ENCODE measurements at regions not wholly inside any gene's neighbourhood (a gene's known extent, or its start where the extent isn't known, plus 50 kb on each side); places are given as distances from the start of the nearest gene placed in this dataset.

GRCh38 chr2:120594856-120595685 is 140.6 kb upstream of the GLI2 start:
- TF ChIP-seq GLI2 (tag by site-specific recombination; IDR thresholded peaks at IDR 0.05; ENCODE audit: borderline replicate concordance, low read depth): no peak
- TF ChIP-seq ZNF580 (tag by site-specific recombination; IDR thresholded peaks at IDR 0.05): no peak
- TF ChIP-seq CTCF (tag by site-specific recombination; IDR thresholded peaks at IDR 0.05): no peak
- no peak for TF ChIP-seq ZFP69B (tag by site-specific recombination; IDR thresholded peaks at IDR 0.05)
- no peak for TF ChIP-seq ZNF558 (tag by site-specific recombination; IDR thresholded peaks at IDR 0.05)
- no peak for TF ChIP-seq TSHZ1 (tag by site-specific recombination; IDR thresholded peaks at IDR 0.05; ENCODE audit: borderline replicate concordance)
